Mucosa of stomach (tissue), 1 donor: ENCODE measurements at regions not wholly inside any gene's neighbourhood (a gene's known extent, or its start where the extent isn't known, plus 50 kb on each side); places are given as distances from the start of the nearest gene placed in this dataset.
"Not testable (repeated sequence)": the region's sequence is repeated elsewhere in the genome, so short reads cannot be mapped to it uniquely, and the experiment has no call there.

Source experiments
- H3K27me3 ChIP-seq: one replicate; pipeline ENCODE4 v1.7.0; 2013; ENCODE audit warnings: mild to moderate bottlenecking, low read length; ENCODE audit not compliant: control insufficient read depth, insufficient read depth
- H3K36me3 ChIP-seq: one replicate; pipeline ENCODE4 v1.7.0; 2013; ENCODE audit warnings: low read length; ENCODE audit not compliant: control insufficient read depth, insufficient read depth
- H3K4me1 ChIP-seq: one replicate; pipeline ENCODE4 v1.7.0; 2013; ENCODE audit warnings: mild to moderate bottlenecking, low read length; ENCODE audit not compliant: control insufficient read depth, insufficient read depth
- H3K4me3 ChIP-seq: one replicate; pipeline ENCODE4 v1.7.0; 2013; ENCODE audit warnings: low read length
- H3K9ac ChIP-seq: one replicate; pipeline ENCODE4 v1.7.0; 2013; ENCODE audit warnings: mild to moderate bottlenecking, low read length, moderate library complexity
- H3K9me3 ChIP-seq: one replicate; pipeline ENCODE4 v1.7.0; 2013; ENCODE audit warnings: mild to moderate bottlenecking, low read length, moderate library complexity; ENCODE audit not compliant: control insufficient read depth
- donor health status: Pancreatic carcinoma.

GRCh38 chr1:172832006-172832725, 173.3 kb downstream of the FASLG start:
- H3K4me3 ChIP-seq: no peak overlapping the region
- peaks cover under 1% of the 10 kb centered on the region for H3K4me1 ChIP-seq
- H3K9me3 ChIP-seq: no peaks in the 10 kb centered on the region
- H3K9ac ChIP-seq: no peak overlapping the region
- no peaks in the 10 kb centered on the region for H3K36me3 ChIP-seq
- no peaks in the 10 kb centered on the region for H3K27me3 ChIP-seq

GRCh38 chr1:172833954-172834353, 175.1 kb downstream of the FASLG start:
- no peaks in the 10 kb centered on the region for H3K36me3 ChIP-seq
- H3K9ac ChIP-seq: no peak overlapping the region

GRCh38 chr1:172834609-172835008, 175.7 kb downstream of the FASLG start:
- no peaks in the 10 kb centered on the region for H3K4me1 ChIP-seq
- no peaks in the 10 kb centered on the region for H3K36me3 ChIP-seq
- no peak overlapping the region for H3K4me3 ChIP-seq
- H3K9me3 ChIP-seq: no peaks in the 10 kb centered on the region
- H3K9ac ChIP-seq: no peak overlapping the region
- H3K27me3 ChIP-seq: no peaks in the 10 kb centered on the region

More at GRCh38 chr1:172833954-172834353, 175.1 kb downstream of the FASLG start:
- H3K9me3 ChIP-seq: no peaks in the 10 kb centered on the region
- H3K27me3 ChIP-seq: no peaks in the 10 kb centered on the region
- no peaks in the 10 kb centered on the region for H3K4me1 ChIP-seq
- H3K4me3 ChIP-seq: no peak overlapping the region

GRCh38 chr1:172835834-172836233, 176.9 kb downstream of the FASLG start:
- Histone ChIP-seq H3K4me1 (no peaks in the 10 kb centered on the region), H3K36me3 (no peaks in the 10 kb centered on the region), H3K27me3 (no peaks in the 10 kb centered on the region), H3K9me3 (no peaks in the 10 kb centered on the region), H3K4me3 (no peak overlapping the region), H3K9ac (no peak overlapping the region)

GRCh38 chr1:172837816-172838679, 179.1 kb downstream of the FASLG start:
- no peaks in the 10 kb centered on the region for H3K4me1 ChIP-seq
- H3K9me3 ChIP-seq: no peaks in the 10 kb centered on the region
- H3K9ac ChIP-seq: no peak overlapping the region
- H3K27me3 ChIP-seq: no peaks in the 10 kb centered on the region
- no peak overlapping the region for H3K4me3 ChIP-seq
- no peaks in the 10 kb centered on the region for H3K36me3 ChIP-seq

GRCh38 chr1:172838680-172839313, 179.9 kb downstream of the FASLG start:
- H3K27me3 ChIP-seq: no peaks in the 10 kb centered on the region
- H3K9ac ChIP-seq: no peak overlapping the region
- no peaks in the 10 kb centered on the region for H3K4me1 ChIP-seq
- no peaks in the 10 kb centered on the region for H3K9me3 ChIP-seq
- H3K36me3 ChIP-seq: no peaks in the 10 kb centered on the region
- H3K4me3 ChIP-seq: no peak overlapping the region

GRCh38 chr1:172839639-172840038, 180.7 kb downstream of the FASLG start:
- H3K4me3 ChIP-seq, H3K4me1 ChIP-seq, H3K36me3 ChIP-seq, H3K9ac ChIP-seq, H3K9me3 ChIP-seq, H3K27me3 ChIP-seq: not testable (repeated sequence)

GRCh38 chr1:172843444-172843843, 184.5 kb downstream of the FASLG start:
- Histone ChIP-seq H3K4me1 (peaks cover 10% of the 10 kb centered on the region), H3K4me3 (no peak overlapping the region), H3K9ac (no peak overlapping the region), H3K9me3 (no peaks in the 10 kb centered on the region), H3K27me3 (no peaks in the 10 kb centered on the region), H3K36me3 (no peaks in the 10 kb centered on the region)

- Histone ChIP-seq H3K9me3 (no peaks in the 10 kb centered on the region), H3K4me1 (peaks cover 10% of the 10 kb centered on the region), H3K36me3 (no peaks in the 10 kb centered on the region)
These were observed 186.5 kb downstream of the FASLG start for GRCh38 chr1:172845371-172845770.

GRCh38 chr1:172845865-172846264, 187.0 kb downstream of the FASLG start:
- Histone ChIP-seq H3K4me3 (no peak overlapping the region), H3K9ac (no peak overlapping the region), H3K36me3 (no peaks in the 10 kb centered on the region), H3K9me3 (no peaks in the 10 kb centered on the region), H3K4me1 (peaks cover 10% of the 10 kb centered on the region), H3K27me3 (no peaks in the 10 kb centered on the region)

More at GRCh38 chr1:172845371-172845770, 186.5 kb downstream of the FASLG start:
- Histone ChIP-seq H3K4me3 (no peak overlapping the region), H3K27me3 (no peaks in the 10 kb centered on the region), H3K9ac (no peak overlapping the region)

GRCh38 chr1:172847814-172848213, 188.9 kb downstream of the FASLG start:
- H3K4me1 ChIP-seq, H3K4me3 ChIP-seq, H3K9ac ChIP-seq, H3K27me3 ChIP-seq, H3K36me3 ChIP-seq, H3K9me3 ChIP-seq: not testable (repeated sequence)

- H3K36me3 ChIP-seq: no peaks in the 10 kb centered on the region
- H3K4me3 ChIP-seq: no peak overlapping the region
- peaks cover 6% of the 10 kb centered on the region for H3K4me1 ChIP-seq
- H3K27me3 ChIP-seq: no peaks in the 10 kb centered on the region
- H3K9ac ChIP-seq: no peak overlapping the region
- no peaks in the 10 kb centered on the region for H3K9me3 ChIP-seq
These were observed 190.8 kb downstream of the FASLG start for GRCh38 chr1:172849653-172850052.
